IPS-18c (cell line): ENCODE measurements at regions not wholly inside any gene's neighbourhood (a gene's known extent, or its start where the extent isn't known, plus 50 kb on each side); places are given as distances from the start of the nearest gene placed in this dataset.

Experiments used
- H3K4me3 ChIP-seq: 2 replicates; pipeline ENCODE4 v1.7.0; 2013; ENCODE audit warnings: low read depth, mild to moderate bottlenecking, low read length, moderate library complexity; ENCODE audit not compliant: insufficient read depth
- H3K9me3 ChIP-seq: one replicate; pipeline ENCODE4 v1.6.1; 2013; ENCODE audit warnings: mild to moderate bottlenecking, low read length, moderate library complexity; ENCODE audit not compliant: control insufficient read depth, insufficient read depth

- H3K4me3 ChIP-seq, result no peak overlapping the region
- H3K9me3 ChIP-seq, result no peaks in the 10 kb centered on the region
Observed at GRCh38 chr18:39699340-39699964, 2133.9 kb upstream of the CELF4 start.

GRCh38 chr18:39698436-39698835, 2132.8 kb upstream of the CELF4 start:
- Histone ChIP-seq H3K9me3 (no peaks in the 10 kb centered on the region), H3K4me3 (no peak overlapping the region)

GRCh38 chr18:39693359-39693758, 2127.8 kb upstream of the CELF4 start:
- H3K4me3 ChIP-seq, result no peak overlapping the region
- no peaks in the 10 kb centered on the region for H3K9me3 ChIP-seq

- H3K4me3 ChIP-seq, result no peak overlapping the region
- H3K9me3 ChIP-seq, result no peaks in the 10 kb centered on the region
Observed at GRCh38 chr18:39692367-39693015, 2126.9 kb upstream of the CELF4 start.

GRCh38 chr18:39685303-39685902, 2119.8 kb upstream of the CELF4 start:
- no peak overlapping the region for H3K4me3 ChIP-seq
- no peaks in the 10 kb centered on the region for H3K9me3 ChIP-seq

GRCh38 chr18:39681061-39681460, 2115.5 kb upstream of the CELF4 start:
- H3K9me3 ChIP-seq, result no peaks in the 10 kb centered on the region

GRCh38 chr18:39675906-39676305, 2110.3 kb upstream of the CELF4 start:
- Histone ChIP-seq H3K4me3 (no peak overlapping the region), H3K9me3 (no peaks in the 10 kb centered on the region)

More at GRCh38 chr18:39681061-39681460, 2115.5 kb upstream of the CELF4 start:
- no peak overlapping the region for H3K4me3 ChIP-seq

- no peaks in the 10 kb centered on the region for H3K9me3 ChIP-seq
Observed at GRCh38 chr18:39675368-39675767, 2109.8 kb upstream of the CELF4 start.

GRCh38 chr18:39672171-39672570, 2106.6 kb upstream of the CELF4 start:
- Histone ChIP-seq H3K4me3 (no peak overlapping the region), H3K9me3 (no peaks in the 10 kb centered on the region)

More at GRCh38 chr18:39675368-39675767, 2109.8 kb upstream of the CELF4 start:
- H3K4me3 ChIP-seq, result no peak overlapping the region

- no peak overlapping the region for H3K4me3 ChIP-seq
- no peaks in the 10 kb centered on the region for H3K9me3 ChIP-seq
Observed at GRCh38 chr18:39667905-39668304, 2102.3 kb upstream of the CELF4 start.

GRCh38 chr18:39666541-39666940, 2100.9 kb upstream of the CELF4 start:
- Histone ChIP-seq H3K4me3 (no peak overlapping the region), H3K9me3 (no peaks in the 10 kb centered on the region)

- Histone ChIP-seq H3K4me3 (no peak overlapping the region), H3K9me3 (no peaks in the 10 kb centered on the region)
Observed at GRCh38 chr18:39661856-39662366, 2096.3 kb upstream of the CELF4 start.

GRCh38 chr18:39660141-39660540, 2094.5 kb upstream of the CELF4 start:
- Histone ChIP-seq H3K4me3 (no peak overlapping the region), H3K9me3 (no peaks in the 10 kb centered on the region)

GRCh38 chr18:39655341-39655740, 2089.7 kb upstream of the CELF4 start:
- no peaks in the 10 kb centered on the region for H3K9me3 ChIP-seq

GRCh38 chr18:39653221-39653620, 2087.6 kb upstream of the CELF4 start:
- H3K9me3 ChIP-seq, result no peaks in the 10 kb centered on the region
- no peak overlapping the region for H3K4me3 ChIP-seq

More at GRCh38 chr18:39655341-39655740, 2089.7 kb upstream of the CELF4 start:
- no peak overlapping the region for H3K4me3 ChIP-seq

- Histone ChIP-seq H3K9me3 (no peaks in the 10 kb centered on the region), H3K4me3 (no peak overlapping the region)
Observed at GRCh38 chr18:39648616-39649015, 2083.0 kb upstream of the CELF4 start.

- Histone ChIP-seq H3K4me3 (no peak overlapping the region), H3K9me3 (no peaks in the 10 kb centered on the region)
Observed at GRCh38 chr18:39647627-39648534, 2082.3 kb upstream of the CELF4 start.
